ENCODE measurements at regions not wholly inside any gene's neighbourhood (a gene's known extent, or its start where the extent isn't known, plus 50 kb on each side); places are given as distances from the start of the nearest gene placed in this dataset.

- H3K4me1 Mint-ChIP-seq, result peaks cover 16% of the 10 kb centered on the region
- H3K4me3 Mint-ChIP-seq, result no peak overlapping the region
- no peaks in the 10 kb centered on the region for H3K36me3 Mint-ChIP-seq (ENCODE audit: low read depth)
- H3K9me3 Mint-ChIP-seq, result no peaks in the 10 kb centered on the region
- H3K27ac Mint-ChIP-seq, result no peak overlapping the region
- peaks cover 47% of the 10 kb centered on the region for H3K27me3 Mint-ChIP-seq (ENCODE audit: low read depth, poor library complexity)
- TF ChIP-seq CTCF (IDR thresholded peaks at IDR 0.05), result no peak
- no peak for DNase-seq
Measured at GRCh38 chr19:29013325-29013724, 199.6 kb downstream of the UQCRFS1 start.

DNA sequence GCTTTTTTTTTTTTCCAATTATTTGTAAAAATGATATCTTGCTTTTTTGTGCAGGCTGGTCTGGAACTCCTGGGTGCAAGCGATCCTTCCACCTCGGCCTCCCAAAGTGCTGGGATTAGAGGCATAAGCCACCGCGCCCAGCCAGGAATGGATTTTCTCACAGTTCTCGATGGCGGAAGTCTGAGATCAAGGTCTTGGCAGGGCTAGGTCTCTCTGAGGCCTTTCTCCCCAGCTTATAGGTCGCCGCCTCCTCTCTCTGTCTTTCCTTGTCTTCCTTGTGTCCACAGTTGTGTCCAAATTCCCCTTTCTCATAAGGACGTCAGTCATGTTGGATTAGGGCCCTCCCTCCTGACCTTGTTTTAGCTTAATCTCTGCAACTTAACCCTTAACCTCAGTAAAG lies 200.5 kb downstream of the UQCRFS1 start:
- no peak for DNase-seq
- Mint-ChIP-seq H3K36me3 (ENCODE audit: low read depth) (no peaks in the 10 kb centered on the region), H3K9me3 (no peaks in the 10 kb centered on the region)

GRCh38 chr19:29010276-29010675 lies 202.7 kb downstream of the UQCRFS1 start:
- Mint-ChIP-seq H3K27me3 (ENCODE audit: low read depth, poor library complexity) (peaks cover 22% of the 10 kb centered on the region), H3K4me3 (no peak overlapping the region), H3K36me3 (ENCODE audit: low read depth) (no peaks in the 10 kb centered on the region), H3K27ac (no peak overlapping the region), H3K9me3 (no peaks in the 10 kb centered on the region), H3K4me1 (peaks cover 20% of the 10 kb centered on the region)
- no peak for TF ChIP-seq CTCF (IDR thresholded peaks at IDR 0.05)
- DNase-seq, result no peak

More for the DNA sequence above, 200.5 kb downstream of the UQCRFS1 start:
- no peak for TF ChIP-seq CTCF (IDR thresholded peaks at IDR 0.05)
- H3K27ac Mint-ChIP-seq, result no peak overlapping the region
- H3K4me1 Mint-ChIP-seq, result peaks cover 16% of the 10 kb centered on the region
- H3K27me3 Mint-ChIP-seq (ENCODE audit: low read depth, poor library complexity), result peaks cover 41% of the 10 kb centered on the region
- H3K4me3 Mint-ChIP-seq, result no peak overlapping the region

DNA sequence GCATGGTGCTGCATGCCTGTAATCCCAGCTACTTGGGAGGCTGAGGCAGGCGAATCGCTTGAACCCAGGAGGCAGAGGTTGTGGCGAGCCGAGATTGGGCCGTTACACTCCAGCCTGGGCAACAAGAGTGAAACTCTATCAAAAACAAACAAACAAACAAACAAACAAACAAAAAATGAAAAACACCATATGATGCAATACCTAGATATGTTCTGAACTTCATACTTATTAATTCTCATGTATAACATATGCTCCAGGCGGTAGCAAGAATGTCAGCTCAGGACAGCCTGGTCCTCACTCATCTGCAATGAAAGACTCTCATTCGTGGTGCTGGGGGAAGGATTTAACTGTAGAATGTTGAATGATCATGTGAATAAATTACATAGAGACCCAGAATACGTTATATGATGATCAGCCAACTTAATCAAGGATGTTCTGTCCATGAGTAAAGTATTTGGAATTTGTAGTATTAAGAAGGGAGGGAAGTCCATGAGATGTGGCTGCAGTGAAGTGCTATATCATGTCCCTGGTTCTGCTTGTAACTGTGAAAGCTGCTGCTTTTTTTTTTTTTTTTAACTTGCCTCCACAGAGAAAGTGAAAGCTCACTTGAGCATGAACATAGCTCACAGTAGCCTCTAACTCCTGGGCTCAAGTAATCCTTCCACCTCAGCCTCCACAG lies 206.8 kb downstream of the UQCRFS1 start:
- H3K9me3 Mint-ChIP-seq, result no peaks in the 10 kb centered on the region
- DNase-seq, result no peak
- no peaks in the 10 kb centered on the region for H3K36me3 Mint-ChIP-seq (ENCODE audit: low read depth)
- peaks cover 12% of the 10 kb centered on the region for H3K27me3 Mint-ChIP-seq (ENCODE audit: low read depth, poor library complexity)
- TF ChIP-seq CTCF (IDR thresholded peaks at IDR 0.05), result no peak
- no peak overlapping the region for H3K4me3 Mint-ChIP-seq
- H3K27ac Mint-ChIP-seq, result no peak overlapping the region
- H3K4me1 Mint-ChIP-seq, result peaks cover 37% of the 10 kb centered on the region

DNA sequence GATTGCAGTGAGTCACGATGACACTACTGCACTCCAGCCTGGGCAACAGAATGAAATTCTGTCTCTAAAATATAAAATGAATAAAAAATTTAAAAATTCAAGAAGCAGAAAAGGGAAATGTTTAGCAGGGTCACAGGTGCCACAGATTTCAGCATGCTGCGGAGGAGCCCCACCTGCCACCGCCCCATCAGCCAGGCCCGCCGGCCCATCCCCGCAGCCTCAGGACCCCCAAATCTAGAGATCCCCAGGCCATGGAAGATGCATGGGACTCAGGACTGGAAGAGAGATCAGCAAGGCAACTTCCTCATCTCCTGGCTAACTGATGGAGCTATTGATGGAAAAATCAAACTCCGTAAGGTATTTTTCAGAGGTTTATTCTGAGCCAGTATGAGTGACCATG lies 208.2 kb downstream of the UQCRFS1 start:
- no peak for TF ChIP-seq CTCF (IDR thresholded peaks at IDR 0.05)
- peaks cover 13% of the 10 kb centered on the region for H3K27me3 Mint-ChIP-seq (ENCODE audit: low read depth, poor library complexity)

More for the DNA sequence above, 208.2 kb downstream of the UQCRFS1 start:
- DNase-seq, result no peak
- H3K27ac Mint-ChIP-seq, result no peak overlapping the region
- H3K4me1 Mint-ChIP-seq, result peaks cover 45% of the 10 kb centered on the region
- H3K4me3 Mint-ChIP-seq, result no peak overlapping the region
- no peaks in the 10 kb centered on the region for H3K9me3 Mint-ChIP-seq
- no peaks in the 10 kb centered on the region for H3K36me3 Mint-ChIP-seq (ENCODE audit: low read depth)
